ENCODE measurements at regions not wholly inside any gene's neighbourhood (a gene's known extent, or its start where the extent isn't known, plus 50 kb on each side); places are given as distances from the start of the nearest gene placed in this dataset.
"Not testable (repeated sequence)": the region's sequence is repeated elsewhere in the genome, so short reads cannot be mapped to it uniquely, and the experiment has no call there.

DNA sequence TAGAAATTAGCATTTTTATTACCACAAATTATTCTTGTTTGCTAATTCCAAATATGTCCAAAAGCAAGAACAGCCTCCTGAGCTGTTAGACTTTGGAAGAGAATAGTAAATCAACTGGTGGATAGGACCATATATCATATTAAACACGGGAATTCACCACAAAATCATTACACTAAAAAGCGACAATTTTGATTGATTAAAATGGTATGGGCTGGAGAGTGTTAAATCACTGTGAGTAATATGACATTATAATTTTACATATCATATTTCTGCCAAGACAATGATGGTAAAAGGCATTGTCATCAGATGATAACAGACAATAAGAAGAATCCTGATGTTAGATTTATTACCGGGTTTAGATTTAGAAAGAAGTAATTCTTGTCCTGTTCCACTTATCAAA lies 107.2 kb upstream of the ARRDC3 start:
- no peak for DNase-seq
- no peak overlapping the region for H3K4me3 ChIP-seq
- no peaks in the 10 kb centered on the region for H3K9me3 ChIP-seq
- no peak overlapping the region for H3K27ac ChIP-seq
- no peaks in the 10 kb centered on the region for H3K4me1 ChIP-seq
- WGBS, 2 donors (ENCODE audit: low coverage in 1 of 2) = 69 to 72% methylated on average over 3 of the region's 3 CpGs
- in situ Hi-C loops (cut with MboI; ENCODE audit: low pct_ligation_motif_present in 1 of 4, low pct_unique_long_range_greater_than_20kb in 1 of 4, low sequenced_read_pairs in 3 of 4) = no loop called here
- TF ChIP-seq EP300 (IDR thresholded peaks at IDR 0.05; ENCODE audit: low read depth) (no peak), POLR2AphosphoS5 (IDR thresholded peaks at IDR 0.05) (no peak), POLR2A (IDR thresholded peaks at IDR 0.05) (no peak)
- TF ChIP-seq, protein P1, sequence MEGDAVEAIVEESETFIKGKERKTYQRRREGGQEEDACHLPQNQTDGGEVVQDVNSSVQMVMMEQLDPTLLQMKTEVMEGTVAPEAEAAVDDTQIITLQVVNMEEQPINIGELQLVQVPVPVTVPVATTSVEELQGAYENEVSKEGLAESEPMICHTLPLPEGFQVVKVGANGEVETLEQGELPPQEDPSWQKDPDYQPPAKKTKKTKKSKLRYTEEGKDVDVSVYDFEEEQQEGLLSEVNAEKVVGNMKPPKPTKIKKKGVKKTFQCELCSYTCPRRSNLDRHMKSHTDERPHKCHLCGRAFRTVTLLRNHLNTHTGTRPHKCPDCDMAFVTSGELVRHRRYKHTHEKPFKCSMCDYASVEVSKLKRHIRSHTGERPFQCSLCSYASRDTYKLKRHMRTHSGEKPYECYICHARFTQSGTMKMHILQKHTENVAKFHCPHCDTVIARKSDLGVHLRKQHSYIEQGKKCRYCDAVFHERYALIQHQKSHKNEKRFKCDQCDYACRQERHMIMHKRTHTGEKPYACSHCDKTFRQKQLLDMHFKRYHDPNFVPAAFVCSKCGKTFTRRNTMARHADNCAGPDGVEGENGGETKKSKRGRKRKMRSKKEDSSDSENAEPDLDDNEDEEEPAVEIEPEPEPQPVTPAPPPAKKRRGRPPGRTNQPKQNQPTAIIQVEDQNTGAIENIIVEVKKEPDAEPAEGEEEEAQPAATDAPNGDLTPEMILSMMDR (IDR thresholded peaks at IDR 0.05) = no peak
- H3K36me3 ChIP-seq = no peaks in the 10 kb centered on the region
- intact Hi-C loops (cut with DNase I; ENCODE audit: low total_unique reads) = no loop called here
- H3K27me3 ChIP-seq = no peaks in the 10 kb centered on the region

DNA sequence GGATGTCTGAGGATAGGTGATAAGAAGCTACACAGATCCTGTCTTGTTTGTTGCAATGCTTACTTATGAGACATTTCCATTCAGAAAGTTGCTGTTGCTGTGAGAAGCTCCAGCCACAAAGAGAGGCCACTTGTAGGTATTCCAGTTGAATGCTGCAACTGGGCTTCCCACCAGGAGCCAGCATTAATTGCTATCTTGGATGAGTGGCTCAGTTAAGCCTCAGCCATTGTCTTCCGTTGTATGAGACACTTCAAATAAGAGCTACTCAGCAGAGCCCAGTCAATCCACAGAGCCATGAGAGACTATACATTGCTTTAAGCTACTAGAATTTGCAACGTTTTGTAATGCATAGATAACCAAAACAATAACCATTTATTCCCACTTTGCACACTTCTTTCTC lies 104.3 kb upstream of the ARRDC3 start:
- in situ Hi-C loops (cut with MboI; ENCODE audit: low pct_ligation_motif_present in 1 of 4, low pct_unique_long_range_greater_than_20kb in 1 of 4, low sequenced_read_pairs in 3 of 4) (no loop called here), intact Hi-C loops (cut with DNase I; ENCODE audit: low total_unique reads) (no loop called here)
- 50 to 77% methylated on average over 1 to 2 of the region's 2 CpGs for WGBS, 2 donors (ENCODE audit: low coverage in 1 of 2)
- Histone ChIP-seq H3K4me1 (no peaks in the 10 kb centered on the region), H3K27ac (no peak overlapping the region), H3K9me3 (no peaks in the 10 kb centered on the region), H3K4me3 (no peak overlapping the region), H3K36me3 (no peaks in the 10 kb centered on the region), H3K27me3 (no peaks in the 10 kb centered on the region)
- TF ChIP-seq EP300 (IDR thresholded peaks at IDR 0.05; ENCODE audit: low read depth) (no peak), POLR2A (IDR thresholded peaks at IDR 0.05) (no peak), POLR2AphosphoS5 (IDR thresholded peaks at IDR 0.05) (no peak)
- TF ChIP-seq, protein P1 (IDR thresholded peaks at IDR 0.05) = no peak
- no peak for DNase-seq

DNA sequence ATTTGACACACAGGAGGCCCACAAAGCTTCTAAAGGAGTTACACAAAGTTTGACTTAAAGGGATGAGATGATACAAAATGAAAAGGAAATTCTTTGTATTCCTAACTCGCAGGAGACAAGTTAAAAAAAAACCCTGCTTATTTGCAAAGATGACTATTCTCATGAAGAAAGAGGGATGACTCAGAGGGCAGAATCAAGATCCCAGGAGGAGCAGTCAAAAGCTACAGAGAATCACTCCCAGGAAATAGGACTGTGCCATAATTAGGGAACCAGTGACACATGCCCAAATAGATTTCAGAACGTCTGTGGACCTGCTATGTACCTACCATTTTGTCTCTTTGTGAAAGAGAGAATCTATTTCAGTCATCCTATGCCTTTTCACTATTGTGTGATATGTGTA lies 103.5 kb upstream of the ARRDC3 start:
- H3K27ac ChIP-seq = no peak overlapping the region
- TF ChIP-seq, protein P1 (IDR thresholded peaks at IDR 0.05) = no peak
- no peak for TF ChIP-seq POLR2A (IDR thresholded peaks at IDR 0.05)
- TF ChIP-seq EP300 (IDR thresholded peaks at IDR 0.05; ENCODE audit: low read depth) = no peak
- TF ChIP-seq POLR2AphosphoS5 (IDR thresholded peaks at IDR 0.05) = no peak
- intact Hi-C loops (cut with DNase I; ENCODE audit: low total_unique reads) (no loop called here), in situ Hi-C loops (cut with MboI; ENCODE audit: low pct_ligation_motif_present in 1 of 4, low pct_unique_long_range_greater_than_20kb in 1 of 4, low sequenced_read_pairs in 3 of 4) (no loop called here)
- H3K27me3 ChIP-seq = no peaks in the 10 kb centered on the region
- H3K36me3 ChIP-seq = no peaks in the 10 kb centered on the region
- no peak overlapping the region for H3K4me3 ChIP-seq
- 54 to 67% methylated on average over 2 of the region's 2 CpGs for WGBS, 2 donors (ENCODE audit: low coverage in 1 of 2)
- no peaks in the 10 kb centered on the region for H3K9me3 ChIP-seq
- no peak for DNase-seq
- H3K4me1 ChIP-seq = no peaks in the 10 kb centered on the region

DNA sequence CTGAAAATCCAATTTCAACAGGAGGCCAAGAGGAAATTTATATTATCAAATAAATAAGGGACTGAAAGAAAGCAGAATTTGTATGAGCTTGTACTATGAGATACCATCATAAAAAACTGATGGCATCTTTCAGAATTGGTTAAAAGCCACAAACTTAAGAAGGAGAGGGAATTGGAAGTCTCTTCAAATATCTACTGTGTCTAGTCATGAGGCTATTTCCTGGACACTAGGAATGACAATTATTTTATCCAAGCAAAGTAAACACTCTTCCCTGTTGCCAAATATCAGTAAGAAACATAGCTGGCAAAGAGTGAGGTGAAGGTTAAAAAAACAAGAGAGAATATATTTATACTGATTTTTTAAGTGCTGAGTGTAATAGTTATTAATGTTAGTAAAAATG lies 101.5 kb upstream of the ARRDC3 start:
- in situ Hi-C loops (cut with MboI; ENCODE audit: low pct_ligation_motif_present in 1 of 4, low pct_unique_long_range_greater_than_20kb in 1 of 4, low sequenced_read_pairs in 3 of 4) = no loop called here
- no peak for TF ChIP-seq EP300 (IDR thresholded peaks at IDR 0.05; ENCODE audit: low read depth)
- no peak for TF ChIP-seq POLR2A (IDR thresholded peaks at IDR 0.05)
- TF ChIP-seq, protein P1 (IDR thresholded peaks at IDR 0.05) = no peak
- no peak for TF ChIP-seq POLR2AphosphoS5 (IDR thresholded peaks at IDR 0.05)
- H3K27ac ChIP-seq = no peak overlapping the region
- intact Hi-C loops (cut with DNase I; ENCODE audit: low total_unique reads) = no loop called here
- no peaks in the 10 kb centered on the region for H3K27me3 ChIP-seq
- H3K4me1 ChIP-seq = no peaks in the 10 kb centered on the region
- no peak overlapping the region for H3K4me3 ChIP-seq
- no peak for DNase-seq
- H3K9me3 ChIP-seq = no peaks in the 10 kb centered on the region
- H3K36me3 ChIP-seq = no peaks in the 10 kb centered on the region

DNA sequence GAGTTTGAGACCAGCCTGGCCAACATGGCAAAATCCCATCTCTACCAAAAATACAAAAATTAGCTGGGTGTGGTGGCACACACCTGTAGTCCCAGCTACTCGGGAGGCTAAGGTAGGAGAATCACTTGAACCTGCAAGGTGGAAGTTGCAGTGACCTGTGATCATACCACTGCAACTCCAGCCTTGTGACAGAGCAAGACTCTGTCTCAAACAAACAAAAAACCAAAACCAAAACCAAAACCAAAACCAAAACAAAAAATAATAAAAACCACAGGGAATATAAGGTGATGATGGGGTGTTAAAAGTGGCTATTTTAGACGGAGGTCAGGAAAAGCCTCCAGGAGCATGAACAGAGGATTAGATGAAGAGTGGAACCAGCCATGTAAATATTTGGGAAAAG lies 96.3 kb upstream of the ARRDC3 start:
- H3K36me3 ChIP-seq; H3K4me1 ChIP-seq; H3K4me3 ChIP-seq; in situ Hi-C loops (cut with MboI; ENCODE audit: low pct_ligation_motif_present in 1 of 4, low pct_unique_long_range_greater_than_20kb in 1 of 4, low sequenced_read_pairs in 3 of 4); DNase-seq; H3K9me3 ChIP-seq; intact Hi-C loops (cut with DNase I; ENCODE audit: low total_unique reads); H3K27me3 ChIP-seq; H3K27ac ChIP-seq: not testable (repeated sequence)
- 58 to 75% methylated on average over 2 of the region's 2 CpGs for WGBS, 2 donors (ENCODE audit: low coverage in 1 of 2)
